ENCODE measurements at regions not wholly inside any gene's neighbourhood (a gene's known extent, or its start where the extent isn't known, plus 50 kb on each side); places are given as distances from the start of the nearest gene placed in this dataset.

DNA sequence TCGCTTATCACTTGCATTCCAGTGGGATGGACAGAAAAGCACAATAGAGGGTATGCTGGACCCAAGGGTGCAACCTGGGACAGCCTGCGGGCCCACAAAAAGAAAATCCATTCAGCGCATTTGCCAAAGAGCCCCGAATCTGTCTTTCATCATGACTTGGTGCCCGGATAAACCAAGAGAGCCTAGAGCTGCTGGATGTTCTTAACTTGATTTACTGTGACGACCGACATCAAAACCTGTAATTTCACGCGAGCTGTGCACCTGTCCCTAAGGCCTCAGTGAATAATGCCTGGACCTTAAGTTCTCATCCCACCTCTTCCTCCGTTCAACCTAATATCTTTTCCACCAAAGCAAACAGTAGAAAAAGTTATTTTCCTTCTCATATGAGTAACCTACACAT is 115.5 kb upstream of the ACKR3 start (continued):
- TF ChIP-seq NCOA5 (CRISPR knock-in tag; IDR thresholded peaks at IDR 0.05) (no peak), ZMYM3 (CRISPR knock-in tag; IDR thresholded peaks at IDR 0.05) (no peak), ZNF646 (CRISPR knock-in tag; IDR thresholded peaks at IDR 0.05) (no peak), MIER2 (CRISPR knock-in tag; IDR thresholded peaks at IDR 0.05) (no peak), AKAP8 (CRISPR knock-in tag; IDR thresholded peaks at IDR 0.05) (no peak)
- TF ChIP-seq, protein P1, sequence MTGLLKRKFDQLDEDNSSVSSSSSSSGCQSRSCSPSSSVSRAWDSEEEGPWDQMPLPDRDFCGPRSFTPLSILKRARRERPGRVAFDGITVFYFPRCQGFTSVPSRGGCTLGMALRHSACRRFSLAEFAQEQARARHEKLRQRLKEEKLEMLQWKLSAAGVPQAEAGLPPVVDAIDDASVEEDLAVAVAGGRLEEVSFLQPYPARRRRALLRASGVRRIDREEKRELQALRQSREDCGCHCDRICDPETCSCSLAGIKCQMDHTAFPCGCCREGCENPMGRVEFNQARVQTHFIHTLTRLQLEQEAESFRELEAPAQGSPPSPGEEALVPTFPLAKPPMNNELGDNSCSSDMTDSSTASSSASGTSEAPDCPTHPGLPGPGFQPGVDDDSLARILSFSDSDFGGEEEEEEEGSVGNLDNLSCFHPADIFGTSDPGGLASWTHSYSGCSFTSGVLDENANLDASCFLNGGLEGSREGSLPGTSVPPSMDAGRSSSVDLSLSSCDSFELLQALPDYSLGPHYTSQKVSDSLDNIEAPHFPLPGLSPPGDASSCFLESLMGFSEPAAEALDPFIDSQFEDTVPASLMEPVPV (CRISPR knock-in tag; IDR thresholded peaks at IDR 0.05): no peak
- TF ChIP-seq, protein P2, sequence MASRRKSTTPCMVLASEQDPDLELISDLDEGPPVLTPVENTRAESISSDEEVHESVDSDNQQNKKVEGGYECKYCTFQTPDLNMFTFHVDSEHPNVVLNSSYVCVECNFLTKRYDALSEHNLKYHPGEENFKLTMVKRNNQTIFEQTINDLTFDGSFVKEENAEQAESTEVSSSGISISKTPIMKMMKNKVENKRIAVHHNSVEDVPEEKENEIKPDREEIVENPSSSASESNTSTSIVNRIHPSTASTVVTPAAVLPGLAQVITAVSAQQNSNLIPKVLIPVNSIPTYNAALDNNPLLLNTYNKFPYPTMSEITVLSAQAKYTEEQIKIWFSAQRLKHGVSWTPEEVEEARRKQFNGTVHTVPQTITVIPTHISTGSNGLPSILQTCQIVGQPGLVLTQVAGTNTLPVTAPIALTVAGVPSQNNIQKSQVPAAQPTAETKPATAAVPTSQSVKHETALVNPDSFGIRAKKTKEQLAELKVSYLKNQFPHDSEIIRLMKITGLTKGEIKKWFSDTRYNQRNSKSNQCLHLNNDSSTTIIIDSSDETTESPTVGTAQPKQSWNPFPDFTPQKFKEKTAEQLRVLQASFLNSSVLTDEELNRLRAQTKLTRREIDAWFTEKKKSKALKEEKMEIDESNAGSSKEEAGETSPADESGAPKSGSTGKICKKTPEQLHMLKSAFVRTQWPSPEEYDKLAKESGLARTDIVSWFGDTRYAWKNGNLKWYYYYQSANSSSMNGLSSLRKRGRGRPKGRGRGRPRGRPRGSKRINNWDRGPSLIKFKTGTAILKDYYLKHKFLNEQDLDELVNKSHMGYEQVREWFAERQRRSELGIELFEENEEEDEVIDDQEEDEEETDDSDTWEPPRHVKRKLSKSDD (CRISPR knock-in tag; IDR thresholded peaks at IDR 0.05; ENCODE audit: low read depth): no peak
